ENCODE measurements at regions not wholly inside any gene's neighbourhood (a gene's known extent, or its start where the extent isn't known, plus 50 kb on each side); places are given as distances from the start of the nearest gene placed in this dataset.

GRCh38 chr16:35208001-35208935 is 1748.9 kb downstream of the TP53TG3F start:
- TF ChIP-seq, protein P1, sequence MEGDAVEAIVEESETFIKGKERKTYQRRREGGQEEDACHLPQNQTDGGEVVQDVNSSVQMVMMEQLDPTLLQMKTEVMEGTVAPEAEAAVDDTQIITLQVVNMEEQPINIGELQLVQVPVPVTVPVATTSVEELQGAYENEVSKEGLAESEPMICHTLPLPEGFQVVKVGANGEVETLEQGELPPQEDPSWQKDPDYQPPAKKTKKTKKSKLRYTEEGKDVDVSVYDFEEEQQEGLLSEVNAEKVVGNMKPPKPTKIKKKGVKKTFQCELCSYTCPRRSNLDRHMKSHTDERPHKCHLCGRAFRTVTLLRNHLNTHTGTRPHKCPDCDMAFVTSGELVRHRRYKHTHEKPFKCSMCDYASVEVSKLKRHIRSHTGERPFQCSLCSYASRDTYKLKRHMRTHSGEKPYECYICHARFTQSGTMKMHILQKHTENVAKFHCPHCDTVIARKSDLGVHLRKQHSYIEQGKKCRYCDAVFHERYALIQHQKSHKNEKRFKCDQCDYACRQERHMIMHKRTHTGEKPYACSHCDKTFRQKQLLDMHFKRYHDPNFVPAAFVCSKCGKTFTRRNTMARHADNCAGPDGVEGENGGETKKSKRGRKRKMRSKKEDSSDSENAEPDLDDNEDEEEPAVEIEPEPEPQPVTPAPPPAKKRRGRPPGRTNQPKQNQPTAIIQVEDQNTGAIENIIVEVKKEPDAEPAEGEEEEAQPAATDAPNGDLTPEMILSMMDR (IDR thresholded peaks at IDR 0.05), result no peak
- TF ChIP-seq POLR2A (IDR thresholded peaks at IDR 0.05), result no peak

All from adrenal gland (tissue), 5 donors.